Neural progenitor cell (in vitro differentiated cells): ENCODE measurements at regions not wholly inside any gene's neighbourhood (a gene's known extent, or its start where the extent isn't known, plus 50 kb on each side); places are given as distances from the start of the nearest gene placed in this dataset.

Source experiments
- DNase-seq: peaks from one replicate; pipeline ENCODE4 v3.0.0-alpha.2; 2016; ENCODE audit warnings: low spot score
- H2AFZ ChIP-seq: fragments of 200-600 bp; sonication (generic); replicated peaks from 2 replicates; pipeline ENCODE4 v1.6.1; 2016; ENCODE audit warnings: antibody characterized with exemption
- H3F3A ChIP-seq: fragments of 200-600 bp; sonication (generic); 2 replicates; pipeline ENCODE4 v1.6.1; 2016; ENCODE audit warnings: antibody characterized with exemption, low read depth
- H3K27ac ChIP-seq: fragments of 200-600 bp; sonication (generic); 2 replicates; pipeline ENCODE4 v1.5.1; 2016; ENCODE audit warnings: mild to moderate bottlenecking
- H3K27me3 ChIP-seq: fragments of 200-600 bp; sonication (generic); 2 replicates; pipeline ENCODE4 v1.6.1; 2016; ENCODE audit warnings: mild to moderate bottlenecking, moderate library complexity
- H3K36me3 ChIP-seq: fragments of 200-600 bp; sonication (generic); 2 replicates; pipeline ENCODE4 v1.5.1; 2016
- H3K4me1 ChIP-seq: fragments of 200-600 bp; sonication (generic); 2 replicates; pipeline ENCODE4 v1.6.1; 2016; ENCODE audit warnings: mixed run types
- H3K4me2 ChIP-seq: fragments of 200-600 bp; sonication (generic); 2 replicates; pipeline ENCODE4 v1.6.1; 2016
- H3K4me3 ChIP-seq: fragments of 200-600 bp; sonication (generic); 2 replicates; pipeline ENCODE4 v1.5.1; 2016
- H3K79me2 ChIP-seq: fragments of 200-600 bp; sonication (generic); 2 replicates; pipeline ENCODE4 v1.6.1; 2016; ENCODE audit warnings: low read depth
- H3K9ac ChIP-seq: fragments of 200-600 bp; sonication (generic); 2 replicates; pipeline ENCODE4 v1.6.1; 2016
- H3K9me3 ChIP-seq: fragments of 200-600 bp; sonication (generic); 2 replicates; pipeline ENCODE4 v1.5.1; 2016; ENCODE audit warnings: low read depth
- H4K20me1 ChIP-seq: fragments of 200-600 bp; sonication (generic); 2 replicates; pipeline ENCODE4 v1.6.1; 2016; ENCODE audit warnings: low read depth
- H3K27ac Mint-ChIP-seq: 3 replicates; pipeline ENCODE4 v1.8.0; 2021; ENCODE audit warnings: mixed read lengths
- H3K27me3 Mint-ChIP-seq: 2 replicates; pipeline ENCODE4 v1.8.0; 2022; ENCODE audit warnings: low read depth, mild to moderate bottlenecking, inconsistent platforms, moderate library complexity, mixed read lengths; ENCODE audit not compliant: insufficient read depth
- H3K36me3 Mint-ChIP-seq: 3 replicates; pipeline ENCODE4 v1.8.0; 2021; ENCODE audit warnings: mixed read lengths
- H3K4me1 Mint-ChIP-seq: 3 replicates; pipeline ENCODE4 v1.8.0; 2021; ENCODE audit warnings: mixed read lengths
- H3K4me3 Mint-ChIP-seq: 3 replicates; pipeline ENCODE4 v1.8.0; 2021; ENCODE audit warnings: mild to moderate bottlenecking, moderate library complexity, mixed read lengths
- H3K9me3 Mint-ChIP-seq: 3 replicates; pipeline ENCODE4 v1.8.0; 2020; ENCODE audit warnings: mixed read lengths
- CTCF ChIP-seq: fragments of 200-600 bp; sonication (generic); IDR thresholded peaks from 2 replicates; pipeline ENCODE4 v1.5.1; 2017; ENCODE audit warnings: antibody characterized with exemption, mild to moderate bottlenecking
- EZH2 ChIP-seq: fragments of 200-600 bp; sonication (generic); IDR thresholded peaks from 2 replicates; pipeline ENCODE4 v1.6.1; 2017; ENCODE audit warnings: antibody characterized with exemption, mild to moderate bottlenecking, moderate library complexity
- EZH2phosphoT487 ChIP-seq: fragments of 200-600 bp; sonication (generic); IDR thresholded peaks from 2 replicates; pipeline ENCODE4 v1.6.1; 2017; ENCODE audit warnings: antibody characterized with exemption

DNA sequence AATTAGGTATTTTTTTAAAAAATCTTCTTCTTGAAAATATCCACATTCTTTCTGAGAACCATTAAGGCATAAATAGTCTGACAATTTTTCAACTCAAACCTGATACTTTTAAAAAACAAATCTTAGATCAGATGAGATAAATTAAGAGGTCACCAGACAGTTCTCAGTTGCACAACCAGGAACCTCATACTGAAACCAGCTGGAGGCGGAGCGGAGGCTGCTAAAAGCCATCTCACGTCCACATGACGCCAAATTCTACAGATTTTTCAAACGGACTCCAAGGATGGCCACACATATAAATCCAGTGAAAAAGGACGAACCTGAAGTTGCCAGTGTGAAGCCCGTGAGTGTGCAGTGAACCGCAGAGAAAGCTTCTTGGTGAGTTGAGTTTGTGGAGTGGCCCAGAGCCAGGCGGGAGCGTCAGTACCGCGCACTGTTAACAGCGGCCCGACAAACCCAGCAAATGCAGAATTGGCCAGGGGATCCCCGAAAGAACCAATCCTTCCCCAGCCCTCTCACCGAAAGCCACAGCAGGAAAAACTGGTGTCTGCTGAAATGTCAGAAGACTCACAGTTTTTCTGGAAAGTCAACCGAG, 53.1 kb upstream of the BBS5 start:
- Histone ChIP-seq H3K4me3 (no peak overlapping the region), H3K4me2 (no peak overlapping the region), H3K9me3 (no peaks in the 10 kb centered on the region), H3K79me2 (no peaks in the 10 kb centered on the region), H3K4me1 (no peaks in the 10 kb centered on the region), H3K9ac (no peak overlapping the region), H3K27ac (no peak overlapping the region), H3K36me3 (no peaks in the 10 kb centered on the region), H3F3A (no peaks in the 10 kb centered on the region), H3K27me3 (no peaks in the 10 kb centered on the region), H2AFZ (no peak overlapping the region), H4K20me1 (no peaks in the 10 kb centered on the region)
- DNase-seq = no peak
- Mint-ChIP-seq H3K9me3 (peaks cover 8% of the 10 kb centered on the region), H3K4me3 (no peak overlapping the region), H3K4me1 (no peaks in the 10 kb centered on the region), H3K27me3 (peaks cover 2% of the 10 kb centered on the region), H3K36me3 (no peaks in the 10 kb centered on the region), H3K27ac (peak overlapping the region; percentile 37)
- TF ChIP-seq EZH2phosphoT487 (no peak), EZH2 (no peak), CTCF (no peak)

GRCh38 chr2:169422120-169422519, 57.2 kb upstream of the BBS5 start:
- no peak overlapping the region for H2AFZ ChIP-seq
- H3F3A ChIP-seq = no peaks in the 10 kb centered on the region
- no peak overlapping the region for H3K9ac ChIP-seq
- H3K9me3 Mint-ChIP-seq = no peaks in the 10 kb centered on the region
- H3K4me3 Mint-ChIP-seq = no peak overlapping the region
- H3K79me2 ChIP-seq = no peaks in the 10 kb centered on the region
- H3K27ac ChIP-seq = no peak overlapping the region
- H3K4me3 ChIP-seq = no peak overlapping the region
- H3K36me3 Mint-ChIP-seq = no peaks in the 10 kb centered on the region
- no peak overlapping the region for H3K4me2 ChIP-seq
- H3K36me3 ChIP-seq = no peaks in the 10 kb centered on the region
- no peaks in the 10 kb centered on the region for H3K4me1 ChIP-seq
- H3K27ac Mint-ChIP-seq = no peak overlapping the region
- no peaks in the 10 kb centered on the region for H3K27me3 ChIP-seq
- no peaks in the 10 kb centered on the region for H3K4me1 Mint-ChIP-seq
- DNase-seq = no peak
- H3K9me3 ChIP-seq = no peaks in the 10 kb centered on the region
- no peak for TF ChIP-seq EZH2
- TF ChIP-seq CTCF = no peak
- no peak for TF ChIP-seq EZH2phosphoT487
- H4K20me1 ChIP-seq = no peaks in the 10 kb centered on the region
- peaks cover 2% of the 10 kb centered on the region for H3K27me3 Mint-ChIP-seq

DNA sequence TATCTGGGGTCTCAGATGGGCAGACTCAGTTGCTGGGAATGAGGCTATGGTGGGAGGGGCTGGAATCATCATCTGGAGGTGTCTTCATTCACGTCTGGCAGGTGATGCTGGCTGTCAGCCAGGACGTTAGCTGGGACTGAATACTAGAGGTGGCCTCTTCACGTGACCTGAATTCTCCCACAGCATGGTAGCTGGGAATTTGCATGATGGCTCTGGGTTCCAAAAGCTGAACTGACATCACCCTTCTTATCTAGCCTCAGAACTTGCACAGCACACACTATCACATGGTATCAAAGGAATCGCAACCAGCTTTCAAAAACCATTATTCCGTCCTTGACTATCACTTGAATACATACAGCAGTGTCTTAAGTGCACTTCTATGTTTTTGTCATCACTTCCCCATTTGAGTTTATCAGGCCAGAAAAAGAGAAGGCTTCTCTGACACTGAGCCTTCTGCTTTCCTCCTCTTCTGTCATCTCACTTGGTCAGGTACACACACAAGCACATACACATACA, 53.0 kb upstream of the LRP2 start:
- no peak for TF ChIP-seq EZH2phosphoT487
- H3K27me3 Mint-ChIP-seq = peaks cover 2% of the 10 kb centered on the region
- H3K36me3 Mint-ChIP-seq = no peaks in the 10 kb centered on the region

More for the DNA sequence above, 53.0 kb upstream of the LRP2 start:
- no peak overlapping the region for H3K27ac Mint-ChIP-seq
- Histone ChIP-seq H3K9me3 (no peaks in the 10 kb centered on the region), H3F3A (no peaks in the 10 kb centered on the region), H3K4me2 (no peak overlapping the region), H3K79me2 (no peaks in the 10 kb centered on the region), H2AFZ (no peak overlapping the region), H3K27me3 (no peaks in the 10 kb centered on the region), H3K36me3 (no peaks in the 10 kb centered on the region), H3K27ac (no peak overlapping the region), H3K9ac (no peak overlapping the region), H3K4me1 (no peaks in the 10 kb centered on the region), H3K4me3 (no peak overlapping the region), H4K20me1 (no peaks in the 10 kb centered on the region)
- H3K4me1 Mint-ChIP-seq = no peaks in the 10 kb centered on the region
- H3K4me3 Mint-ChIP-seq = no peak overlapping the region
- DNase-seq = no peak
- H3K9me3 Mint-ChIP-seq = no peaks in the 10 kb centered on the region
